ENCODE measurements at regions not wholly inside any gene's neighbourhood (a gene's known extent, or its start where the extent isn't known, plus 50 kb on each side); places are given as distances from the start of the nearest gene placed in this dataset.

- no peak overlapping the region for H3K27ac ChIP-seq
- TF ChIP-seq CTCF (conservative IDR thresholded peaks at IDR 0.05), result no peak
Observed at GRCh38 chr12:127286281-127286680, 980.7 kb upstream of the TMEM132C start.

- no peak for TF ChIP-seq CTCF (conservative IDR thresholded peaks at IDR 0.05)
- no peak overlapping the region for H3K27ac ChIP-seq
Observed at GRCh38 chr12:127287256-127287655, 979.7 kb upstream of the TMEM132C start.

- no peak for TF ChIP-seq CTCF (conservative IDR thresholded peaks at IDR 0.05)
- H3K27ac ChIP-seq, result no peak overlapping the region
Observed at GRCh38 chr12:127290251-127290650, 976.7 kb upstream of the TMEM132C start.

- no peak overlapping the region for H3K27ac ChIP-seq
- no peak for TF ChIP-seq CTCF (conservative IDR thresholded peaks at IDR 0.05)
Observed at GRCh38 chr12:127292736-127293135, 974.2 kb upstream of the TMEM132C start.

GRCh38 chr12:127293507-127294310, 973.3 kb upstream of the TMEM132C start:
- TF ChIP-seq CTCF (conservative IDR thresholded peaks at IDR 0.05), result peak; percentile 47
- no peak overlapping the region for H3K27ac ChIP-seq

GRCh38 chr12:127294651-127295210, 972.2 kb upstream of the TMEM132C start:
- no peak for TF ChIP-seq CTCF (conservative IDR thresholded peaks at IDR 0.05)
- no peak overlapping the region for H3K27ac ChIP-seq

- TF ChIP-seq CTCF (conservative IDR thresholded peaks at IDR 0.05), result no peak
Observed at GRCh38 chr12:127295630-127296029, 971.3 kb upstream of the TMEM132C start.

More at GRCh38 chr12:127295630-127296029, 971.3 kb upstream of the TMEM132C start:
- H3K27ac ChIP-seq, result no peak overlapping the region

Measured in VCaP (cell line).